NB4 (cell line): ENCODE measurements at regions not wholly inside any gene's neighbourhood (a gene's known extent, or its start where the extent isn't known, plus 50 kb on each side); places are given as distances from the start of the nearest gene placed in this dataset.

Experiments used
- CTCF ChIP-seq: IDR thresholded peaks from one replicate; pipeline ENCODE4 v1.5.1; 2012; ENCODE audit warnings: low read depth, low read length
- MAX ChIP-seq: IDR thresholded peaks from 2 replicates; pipeline ENCODE4 v1.6.1; 2011; ENCODE audit warnings: low read depth, low read length
- MYC ChIP-seq: IDR thresholded peaks from 2 replicates; pipeline ENCODE4 v1.6.1; 2011; ENCODE audit warnings: low read depth, low read length
- POLR2A ChIP-seq: IDR thresholded peaks from 2 replicates; pipeline ENCODE4 v1.6.1; 2011; ENCODE audit warnings: mild to moderate bottlenecking; ENCODE audit not compliant: insufficient read length; ENCODE audit errors: extremely low read depth

DNA sequence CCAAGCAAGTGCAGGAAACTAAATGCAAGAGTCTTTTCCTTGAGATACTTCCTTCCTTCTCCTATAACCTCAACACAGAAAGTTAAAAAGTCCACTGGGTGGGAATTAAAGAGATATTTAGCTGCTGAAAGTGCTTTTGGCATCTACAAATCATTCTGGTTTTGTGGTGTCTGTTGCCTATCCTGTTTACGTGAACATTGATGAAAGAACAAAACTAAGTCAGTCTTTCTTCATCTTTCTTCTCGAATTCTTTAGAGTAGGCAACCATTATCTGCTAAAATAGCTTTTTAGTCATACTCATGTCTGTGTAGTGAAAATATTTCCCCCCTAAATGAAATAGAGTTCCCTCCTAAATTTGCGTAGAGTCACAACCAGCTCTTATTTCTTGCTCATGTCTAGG is 838.6 kb downstream of the GATA3 start:
- TF ChIP-seq CTCF (no peak), MAX (no peak), MYC (no peak), POLR2A (no peak)
